Sciatic nerve (tissue), 2 donors: ENCODE measurements at regions not wholly inside any gene's neighbourhood (a gene's known extent, or its start where the extent isn't known, plus 50 kb on each side); places are given as distances from the start of the nearest gene placed in this dataset.

ENCODE experiments used
- ATAC-seq: fragments of 200-7000 bp; cut with Tn5 transposase; one replicate; pipeline ENCODE4 v1.9.1; 2020; ENCODE audit warnings: mild to moderate bottlenecking, moderate library complexity
- DNase-seq: peaks from one replicate; pipeline ENCODE4 v3.0.0-alpha.2; 2020; ENCODE audit warnings: low spot score
- intact Hi-C: fragments of 100-400 bp; cut with DNase I; formaldehyde crosslinking; loops from one replicate; pipeline ENCODE4 v1.14.2; 2022
- donor health status: DM: no; HTN: no; CAD: no.
- donor health status: DM: no; HTN: no; CAD: no.

GRCh38 chr16:6527646-6528045, 805.0 kb upstream of the RBFOX1 start:
- ATAC-seq (no peak), DNase-seq (no peak)
- intact Hi-C loops: loop anchor here (10.0 kb wide), 1 partner anchor 1557 kb away; no protein-coding TSS in a partner anchor

DNA sequence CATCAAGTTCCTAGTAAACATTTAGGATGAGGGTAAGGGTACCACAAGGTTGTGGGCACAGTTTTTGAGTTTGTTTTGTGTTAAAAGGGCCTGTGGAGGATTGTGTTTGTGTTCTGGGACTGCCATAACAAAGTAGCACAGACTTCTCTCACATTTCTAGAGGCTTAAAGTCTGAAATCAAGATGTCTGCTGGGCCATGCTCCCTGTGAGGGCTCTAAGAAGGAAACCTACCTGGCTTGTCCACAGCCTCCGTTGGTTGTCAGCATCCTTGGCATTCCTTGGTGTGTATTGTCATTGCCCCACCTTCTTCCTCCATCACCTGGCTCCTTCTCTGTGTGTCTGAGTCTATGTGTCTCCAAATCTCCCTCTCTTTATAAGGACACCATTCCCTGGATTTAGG, 808.1 kb upstream of the RBFOX1 start:
- DNase-seq (no peak), ATAC-seq (no peak)
- intact Hi-C loops: loop anchor here (10.0 kb wide), 1 partner anchor 1560 kb away; no protein-coding TSS in a partner anchor

DNA sequence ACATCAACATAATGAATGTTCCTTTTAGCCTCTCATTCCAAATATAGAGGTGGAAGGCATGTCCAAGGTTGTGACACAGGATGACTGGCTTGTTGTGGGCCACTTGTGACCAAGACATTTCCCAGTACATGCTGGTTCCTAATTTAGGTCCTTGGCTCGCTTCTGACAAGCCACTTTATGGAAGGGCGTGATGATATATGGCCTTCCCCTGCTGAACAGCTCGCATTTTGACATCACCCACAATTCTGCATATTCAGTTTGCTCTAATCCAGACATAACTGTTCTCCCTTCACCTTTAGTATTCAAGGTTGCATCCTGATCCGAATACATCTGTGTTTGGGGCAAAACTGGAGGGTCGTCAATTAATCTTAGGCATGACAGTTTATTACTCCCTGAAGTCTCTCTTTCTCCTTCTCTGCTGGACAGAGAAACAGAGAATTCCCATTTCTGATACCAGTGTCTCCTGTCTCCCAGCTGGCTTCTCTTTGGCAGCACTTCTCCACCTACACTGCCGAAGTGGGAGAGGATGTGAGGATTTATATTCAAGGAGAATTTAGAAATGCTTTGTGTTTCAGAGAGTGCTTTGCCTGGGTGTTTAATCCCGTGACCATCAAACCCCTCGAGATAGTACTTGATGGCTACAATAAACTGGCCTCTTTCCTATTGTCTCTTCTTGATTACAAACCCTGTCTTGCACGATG, 815.5 kb upstream of the RBFOX1 start:
- intact Hi-C loops: no loop called here
- DNase-seq (no peak), ATAC-seq (no peak)

- DNase-seq: no peak
- intact Hi-C loops: no loop called here
- no peak for ATAC-seq
Observed at GRCh38 chr16:6512512-6512911, 820.1 kb upstream of the RBFOX1 start.

GRCh38 chr16:6510261-6510660, 822.4 kb upstream of the RBFOX1 start:
- ATAC-seq (no peak), DNase-seq (no peak)
- intact Hi-C loops: no loop called here

- intact Hi-C loops: no loop called here
- DNase-seq: no peak
- no peak for ATAC-seq
Observed at GRCh38 chr16:6499413-6499812, 833.2 kb upstream of the RBFOX1 start.

- intact Hi-C loops: no loop called here
- DNase-seq (no peak), ATAC-seq (no peak)
Observed at GRCh38 chr16:6498858-6499257, 833.8 kb upstream of the RBFOX1 start.

GRCh38 chr16:6496996-6497395, 835.6 kb upstream of the RBFOX1 start:
- no peak for ATAC-seq
- no peak for DNase-seq
- intact Hi-C loops: no loop called here

- no peak for ATAC-seq
- intact Hi-C loops: no loop called here
- DNase-seq: no peak
Observed at GRCh38 chr16:6495486-6496210, 837.0 kb upstream of the RBFOX1 start.

DNA sequence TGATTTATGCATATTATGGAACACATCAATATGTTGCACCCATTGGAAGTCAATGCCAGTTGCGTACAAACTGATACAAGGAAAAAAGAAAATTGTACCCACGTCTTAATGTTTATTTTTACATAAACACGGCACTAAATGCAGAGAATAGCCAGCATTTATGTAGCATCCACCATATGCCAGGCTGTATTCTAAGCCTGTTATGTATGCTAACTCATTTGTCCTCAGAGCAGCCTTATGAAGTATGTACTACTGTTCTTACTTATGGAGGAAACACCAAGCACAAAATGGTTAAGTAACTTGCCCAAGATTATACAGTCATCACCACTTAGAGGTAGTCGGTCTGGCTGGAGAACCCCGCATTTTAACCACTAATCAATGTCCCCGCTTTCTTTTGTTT, 837.9 kb upstream of the RBFOX1 start:
- ATAC-seq (no peak), DNase-seq (no peak)
- intact Hi-C loops: no loop called here

DNA sequence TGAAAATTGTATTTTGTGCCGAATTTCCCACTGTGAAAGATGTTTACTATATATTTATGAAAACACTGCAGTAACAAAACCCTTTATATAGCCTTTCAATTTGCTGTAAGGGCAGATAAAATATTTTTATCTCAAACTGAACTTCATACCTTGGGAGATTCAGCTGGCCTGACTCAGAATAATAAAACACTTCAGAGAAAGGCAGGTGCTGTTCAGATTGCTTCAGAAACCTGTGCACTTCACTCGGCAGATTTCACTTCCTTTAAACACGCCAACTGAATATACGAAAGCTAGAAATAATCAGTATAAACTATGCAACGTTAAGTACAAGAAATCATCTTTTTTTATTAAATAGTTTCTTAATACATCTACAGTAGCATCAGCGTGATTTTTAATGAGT, 839.1 kb upstream of the RBFOX1 start:
- DNase-seq: no peak
- intact Hi-C loops: no loop called here

DNA sequence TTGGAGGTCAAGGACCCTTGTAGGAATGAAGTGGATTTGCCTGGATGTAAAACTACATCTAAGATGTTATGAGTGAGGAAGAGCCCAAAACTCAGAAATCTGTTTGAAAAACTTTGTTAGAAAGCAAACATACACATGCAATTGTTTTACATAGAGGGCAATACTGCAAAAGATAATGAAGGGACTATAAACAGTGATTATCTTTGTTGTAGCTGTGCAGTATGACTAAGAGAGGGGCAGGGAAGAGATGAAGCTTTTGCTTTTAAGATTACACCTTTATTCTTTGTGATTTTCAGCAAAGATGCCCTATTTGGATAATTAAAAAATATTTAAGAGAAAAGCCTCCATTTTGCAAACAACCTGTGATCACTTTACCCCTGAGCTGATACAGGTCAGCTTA, 839.9 kb upstream of the RBFOX1 start:
- no peak for ATAC-seq
- no peak for DNase-seq
- intact Hi-C loops: no loop called here

More for the DNA sequence above, 839.1 kb upstream of the RBFOX1 start:
- ATAC-seq: no peak

DNA sequence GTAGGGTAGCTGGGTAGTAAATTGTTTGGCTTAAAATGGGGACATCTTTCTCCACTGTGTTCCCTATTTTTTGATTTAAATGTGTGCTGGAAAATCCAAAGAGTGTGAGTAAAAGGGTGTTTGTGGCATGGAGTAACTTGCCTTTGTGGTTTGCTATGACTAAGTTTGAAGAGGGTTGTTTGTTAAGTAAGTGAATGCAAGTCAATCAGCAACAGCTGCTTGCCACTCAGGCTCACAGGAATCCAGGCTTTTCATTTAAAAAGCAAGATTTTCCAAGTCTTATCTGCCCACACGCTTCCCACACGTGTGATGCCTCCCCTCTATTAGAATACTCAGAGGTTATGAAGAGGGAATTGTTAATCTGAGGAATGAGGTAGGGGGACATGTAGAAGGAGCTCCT, 847.7 kb upstream of the RBFOX1 start:
- intact Hi-C loops: no loop called here
- no peak for DNase-seq
- no peak for ATAC-seq

DNA sequence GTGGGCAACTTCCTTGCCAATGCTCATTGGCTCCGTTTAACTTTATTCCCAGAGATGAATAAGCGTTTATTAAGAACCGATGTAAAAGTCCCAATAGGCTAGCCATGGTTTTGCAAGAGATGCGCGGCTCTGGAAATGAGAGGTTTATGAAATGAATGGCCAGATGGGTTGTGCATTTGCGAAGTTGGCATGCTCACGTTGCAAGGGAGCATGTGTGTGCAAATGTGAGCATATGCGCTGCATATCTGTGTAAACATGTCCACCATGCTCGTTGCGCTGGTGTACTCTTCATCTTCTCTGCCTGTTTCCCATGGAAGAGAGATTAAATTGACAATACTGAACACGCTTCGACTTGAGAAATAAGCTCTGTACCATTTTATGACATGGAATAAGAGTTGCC, 848.6 kb upstream of the RBFOX1 start:
- DNase-seq (no peak), ATAC-seq (no peak)
- intact Hi-C loops: no loop called here

DNA sequence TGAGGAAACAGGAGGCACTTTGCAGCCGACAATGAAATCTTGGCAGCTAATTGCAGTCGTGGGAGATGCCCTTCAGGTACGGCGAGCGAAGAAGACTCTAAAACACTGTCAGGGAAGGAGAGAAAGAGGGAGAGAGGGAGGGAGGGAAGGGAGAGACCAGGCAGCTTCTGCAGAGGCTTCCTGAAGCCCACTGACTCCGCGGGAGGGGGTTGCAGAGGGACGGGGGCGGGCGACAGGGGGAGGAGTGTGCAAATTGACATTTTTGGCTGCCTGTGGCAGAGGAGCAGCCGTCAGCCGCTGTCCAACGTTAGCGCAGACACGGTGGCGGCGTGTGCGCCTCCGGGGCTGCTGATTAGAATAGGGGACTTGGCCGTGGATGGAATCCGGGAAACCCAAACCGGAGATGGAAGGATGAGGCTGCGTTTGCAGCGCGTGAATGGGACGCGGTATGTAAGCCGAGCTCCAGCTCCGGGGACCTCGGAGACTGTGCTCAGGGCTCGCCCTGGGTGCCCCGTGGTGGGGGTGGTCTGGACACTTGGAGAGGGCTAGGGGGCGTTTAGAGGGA, 849.1 kb upstream of the RBFOX1 start:
- intact Hi-C loops: no loop called here
- ATAC-seq (no peak), DNase-seq (no peak)

DNA sequence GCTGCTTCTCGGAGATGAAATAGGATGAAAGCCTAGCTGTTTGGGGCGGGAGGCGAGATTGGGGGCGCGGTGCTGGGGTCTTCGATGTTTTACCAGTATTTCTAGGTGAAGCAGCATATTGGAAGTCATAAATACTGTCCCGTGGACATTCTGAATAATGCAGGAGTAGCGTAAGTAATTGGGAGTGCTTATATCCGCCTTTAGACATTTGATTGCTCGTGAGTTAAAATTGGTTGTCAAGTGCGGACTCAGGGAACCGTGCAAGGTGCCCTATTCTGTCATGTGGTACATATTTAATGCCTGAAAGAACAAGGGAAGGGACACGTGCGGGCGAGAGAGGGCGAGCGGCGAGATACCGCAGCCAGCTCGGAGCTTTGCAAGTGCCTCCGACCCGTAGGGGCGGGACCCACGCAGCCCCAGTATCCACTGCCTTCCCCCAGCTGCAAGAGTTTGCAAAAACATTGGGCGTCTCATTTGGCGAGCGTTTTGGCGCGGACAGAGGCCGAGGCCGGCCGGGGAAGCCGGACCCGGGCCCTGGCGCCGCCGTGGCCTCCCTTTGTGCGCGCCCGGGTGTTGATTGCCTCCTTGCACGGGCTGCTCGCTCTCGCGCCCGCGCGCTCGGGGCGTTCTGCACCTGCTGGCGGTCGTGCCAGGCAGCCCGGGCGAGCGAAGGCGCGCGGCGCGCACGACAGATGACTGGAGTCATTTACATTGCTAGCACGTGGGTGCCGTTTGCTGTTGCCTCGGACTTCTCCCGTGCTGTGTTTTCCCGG, 849.8 kb upstream of the RBFOX1 start:
- ATAC-seq: no peak
- DNase-seq: no peak
- intact Hi-C loops: no loop called here

GRCh38 chr16:6481894-6482293, 850.8 kb upstream of the RBFOX1 start:
- intact Hi-C loops: no loop called here
- DNase-seq (no peak), ATAC-seq (no peak)

DNA sequence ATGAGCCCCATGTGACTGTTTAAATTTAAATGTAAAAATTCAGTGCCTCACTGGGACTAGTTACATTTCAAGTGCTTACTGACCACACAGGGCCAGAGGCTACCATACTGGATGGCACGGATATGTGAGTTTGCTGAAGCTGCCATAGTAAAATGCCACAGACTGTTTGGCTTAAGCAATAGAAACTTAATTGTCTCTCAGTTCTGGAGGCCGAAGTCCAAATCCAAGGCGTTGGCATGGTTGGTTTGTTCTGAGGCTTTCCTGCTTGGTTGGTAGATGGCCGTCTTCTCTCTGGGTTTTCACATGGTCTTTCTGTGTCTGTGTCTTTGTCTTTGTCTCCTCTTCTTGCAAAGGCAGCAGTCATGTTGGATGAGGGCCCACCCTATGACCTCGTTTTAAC, 878.9 kb upstream of the RBFOX1 start:
- intact Hi-C loops: no loop called here
- DNase-seq: no peak
- no peak for ATAC-seq

DNA sequence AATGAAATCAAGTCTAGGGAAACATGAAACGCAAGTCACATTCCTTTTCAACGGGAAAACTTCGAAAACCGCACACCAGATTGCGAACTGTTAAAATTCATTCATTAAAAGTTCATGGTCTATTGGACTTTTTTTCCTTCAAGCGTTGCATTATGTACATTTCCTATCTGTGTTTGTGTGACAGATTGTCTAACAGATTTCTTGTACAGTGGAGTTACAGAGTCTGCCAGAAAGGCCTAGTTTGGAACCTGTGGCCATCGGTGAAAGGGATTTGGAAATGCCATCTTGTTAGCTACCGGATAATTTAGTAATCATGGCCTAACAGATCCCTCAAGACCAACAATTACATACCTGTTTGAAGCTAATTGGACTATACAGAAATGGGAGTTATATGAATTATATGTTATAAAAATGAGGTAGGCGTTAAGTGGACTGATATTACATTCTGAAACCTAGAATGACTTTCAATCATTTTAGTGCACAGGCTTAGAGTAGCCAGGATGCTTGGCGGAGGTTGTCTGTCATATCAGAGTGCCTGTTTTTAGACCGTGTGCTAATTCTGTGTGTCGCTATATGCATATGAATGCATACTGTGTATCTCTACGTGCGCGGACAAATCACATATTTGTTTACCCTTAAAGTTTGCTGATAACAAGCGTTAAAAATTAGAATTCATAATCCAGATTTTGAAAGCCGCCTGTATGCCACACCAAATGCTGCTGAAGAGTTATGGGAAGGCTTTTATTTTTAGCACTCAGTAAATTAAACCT, 885.4 kb upstream of the RBFOX1 start:
- ATAC-seq: no peak
- intact Hi-C loops: no loop called here
- no peak for DNase-seq
